ENCODE measurements at regions not wholly inside any gene's neighbourhood (a gene's known extent, or its start where the extent isn't known, plus 50 kb on each side); places are given as distances from the start of the nearest gene placed in this dataset.

GRCh38 chr15:70258369-70259027 lies 160.8 kb upstream of the TLE3 start:
- in situ Hi-C loops (cut with HindIII; ENCODE audit: low sequenced_read_pairs) = no loop called here

- in situ Hi-C loops (cut with HindIII; ENCODE audit: low sequenced_read_pairs) = no loop called here
Observed at GRCh38 chr15:70257573-70258248, 160.0 kb upstream of the TLE3 start.

- in situ Hi-C loops (cut with HindIII; ENCODE audit: low sequenced_read_pairs) = no loop called here
Observed at GRCh38 chr15:70257047-70257446, 159.3 kb upstream of the TLE3 start.

- in situ Hi-C loops (cut with HindIII; ENCODE audit: low sequenced_read_pairs) = no loop called here
Observed at GRCh38 chr15:70254311-70254869, 156.7 kb upstream of the TLE3 start.

- in situ Hi-C loops (cut with HindIII; ENCODE audit: low sequenced_read_pairs) = no loop called here
Observed at GRCh38 chr15:70253461-70254156, 155.9 kb upstream of the TLE3 start.

GRCh38 chr15:70252951-70253320 lies 155.2 kb upstream of the TLE3 start:
- in situ Hi-C loops (cut with HindIII; ENCODE audit: low sequenced_read_pairs) = no loop called here

GRCh38 chr15:70252056-70252950 lies 154.6 kb upstream of the TLE3 start:
- in situ Hi-C loops (cut with HindIII; ENCODE audit: low sequenced_read_pairs) = no loop called here

- in situ Hi-C loops (cut with HindIII; ENCODE audit: low sequenced_read_pairs) = no loop called here
Observed at GRCh38 chr15:70251246-70251990, 153.7 kb upstream of the TLE3 start.

GRCh38 chr15:70250208-70251201 lies 152.8 kb upstream of the TLE3 start:
- in situ Hi-C loops (cut with HindIII; ENCODE audit: low sequenced_read_pairs) = no loop called here

- in situ Hi-C loops (cut with HindIII; ENCODE audit: low sequenced_read_pairs) = no loop called here
Observed at GRCh38 chr15:70249616-70250015, 151.9 kb upstream of the TLE3 start.

- in situ Hi-C loops (cut with HindIII; ENCODE audit: low sequenced_read_pairs) = no loop called here
Observed at GRCh38 chr15:70248116-70249025, 150.7 kb upstream of the TLE3 start.

- in situ Hi-C loops (cut with HindIII; ENCODE audit: low sequenced_read_pairs) = no loop called here
Observed at GRCh38 chr15:70247281-70247680, 149.6 kb upstream of the TLE3 start.

GRCh38 chr15:70246623-70247220 lies 149.0 kb upstream of the TLE3 start:
- in situ Hi-C loops (cut with HindIII; ENCODE audit: low sequenced_read_pairs) = no loop called here

- in situ Hi-C loops (cut with HindIII; ENCODE audit: low sequenced_read_pairs) = no loop called here
Observed at GRCh38 chr15:70245932-70246622, 148.4 kb upstream of the TLE3 start.

GRCh38 chr15:70244978-70245542 lies 147.3 kb upstream of the TLE3 start:
- in situ Hi-C loops (cut with HindIII; ENCODE audit: low sequenced_read_pairs) = no loop called here

GRCh38 chr15:70243686-70244540 lies 146.2 kb upstream of the TLE3 start:
- in situ Hi-C loops (cut with HindIII; ENCODE audit: low sequenced_read_pairs) = no loop called here

All from DLD1 (cell line).